Right cardiac atrium (tissue), 5 donors: ENCODE measurements at regions not wholly inside any gene's neighbourhood (a gene's known extent, or its start where the extent isn't known, plus 50 kb on each side); places are given as distances from the start of the nearest gene placed in this dataset.

ENCODE experiments used
- ATAC-seq, 2 donors: fragments of 200-7000 bp; cut with Tn5 transposase; one replicate each; pipeline versions ENCODE4 v1.8.0 to v1.9.1; 2020; ENCODE audit warnings: moderate library complexity in 2 of 2, mild to moderate bottlenecking in 1 of 2
- DNase-seq, 3 donors: peaks; one replicate each; pipeline ENCODE4 v3.0.0-alpha.2; 2020
- H3K27ac ChIP-seq: one replicate; pipeline ENCODE4 v1.5.1; 2013; ENCODE audit warnings: mild to moderate bottlenecking, low read length, control low read depth, moderate library complexity
- H3K27me3 ChIP-seq: one replicate; pipeline ENCODE4 v1.6.1; 2013; ENCODE audit not compliant: control insufficient read depth, insufficient read depth
- H3K4me1 ChIP-seq: one replicate; pipeline ENCODE4 v1.6.1; 2013; ENCODE audit warnings: low read length; ENCODE audit not compliant: control insufficient read depth, insufficient read depth
- H3K4me3 ChIP-seq: one replicate; pipeline ENCODE4 v1.5.1; 2013; ENCODE audit warnings: low read length, control low read depth
- H3K9me3 ChIP-seq: one replicate; pipeline ENCODE4 v1.6.1; 2013; ENCODE audit warnings: low read length; ENCODE audit not compliant: control insufficient read depth
- WGBS: extraction: QIAGEN DNeasy Blood & Tissue Kit; methylation state at CpG from one replicate; pipeline ENCODE4 v1.1.7; 2013; 5-methylcytosine and 5-hydroxymethylcytosine counted together
- intact Hi-C, 4 donors: fragments of 100-400 bp; cut with DNase I; formaldehyde crosslinking; loops; one replicate each; pipeline versions ENCODE4 v1.11.0 to v1.14.0; 2022 to 2023
- donor health status: healthy with polysubstance abuse.
- donor health status: DM: no; HTN: yes; CAD: no.
- donor health status: DM: no; HTN: no; CAD: no.
- donor health status: DM: no; HTN: yes; CAD: no; lungs with severe emphysema.
- donor health status: DM: yes; HTN: yes; CAD: no.

GRCh38 chr12:4969405-4969804 is 59.7 kb downstream of the KCNA1 start:
- Histone ChIP-seq H3K27me3 (no peaks in the 10 kb centered on the region), H3K4me1 (no peaks in the 10 kb centered on the region), H3K4me3 (no peak overlapping the region), H3K27ac (no peak overlapping the region), H3K9me3 (no peaks in the 10 kb centered on the region)
- ATAC-seq, result no peak
- intact Hi-C loops, result no loop called here
- WGBS, result 85% methylated on average over 3 of the region's 3 CpGs
- no peak for DNase-seq

- Histone ChIP-seq H3K9me3 (no peaks in the 10 kb centered on the region), H3K4me3 (no peak overlapping the region), H3K4me1 (no peaks in the 10 kb centered on the region), H3K27me3 (no peaks in the 10 kb centered on the region), H3K27ac (no peak overlapping the region)
- intact Hi-C loops, result no loop called here
- DNase-seq (no peak), ATAC-seq (peak in 1 of 2 donors; percentile 72)
- WGBS, result 37% methylated on average over 3 of the region's 3 CpGs
Observed at GRCh38 chr12:4974217-4974616, 64.5 kb downstream of the KCNA1 start.

DNA sequence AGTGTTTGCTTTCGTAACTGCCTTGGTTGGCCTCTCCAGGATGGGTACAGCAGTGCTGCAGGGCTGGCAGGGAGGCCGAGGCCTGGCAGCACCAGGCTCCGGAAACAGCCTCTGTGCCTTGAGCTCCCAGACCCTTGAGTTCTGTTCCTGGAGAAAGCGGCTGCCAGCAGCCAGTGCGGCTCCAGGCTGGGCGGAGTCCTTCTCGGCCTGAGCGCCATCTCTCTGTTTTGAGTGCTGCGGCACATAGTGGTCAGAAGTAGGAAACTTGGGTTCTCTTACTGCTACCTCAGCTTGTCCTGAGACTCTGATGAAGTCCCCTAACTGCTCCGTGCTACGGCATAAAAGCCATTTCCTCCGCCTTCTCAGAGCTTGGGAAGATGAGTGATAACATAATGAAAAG is 65.9 kb downstream of the KCNA1 start:
- WGBS, result 73% methylated on average over 12 of the region's 12 CpGs
- Histone ChIP-seq H3K4me1 (no peaks in the 10 kb centered on the region), H3K9me3 (no peaks in the 10 kb centered on the region), H3K27ac (no peak overlapping the region), H3K27me3 (no peaks in the 10 kb centered on the region), H3K4me3 (no peak overlapping the region)
- DNase-seq (peak in 1 of 3 donors; percentile 48), ATAC-seq (peak; percentile 21 to 58)
- intact Hi-C loops, result no loop called here

DNA sequence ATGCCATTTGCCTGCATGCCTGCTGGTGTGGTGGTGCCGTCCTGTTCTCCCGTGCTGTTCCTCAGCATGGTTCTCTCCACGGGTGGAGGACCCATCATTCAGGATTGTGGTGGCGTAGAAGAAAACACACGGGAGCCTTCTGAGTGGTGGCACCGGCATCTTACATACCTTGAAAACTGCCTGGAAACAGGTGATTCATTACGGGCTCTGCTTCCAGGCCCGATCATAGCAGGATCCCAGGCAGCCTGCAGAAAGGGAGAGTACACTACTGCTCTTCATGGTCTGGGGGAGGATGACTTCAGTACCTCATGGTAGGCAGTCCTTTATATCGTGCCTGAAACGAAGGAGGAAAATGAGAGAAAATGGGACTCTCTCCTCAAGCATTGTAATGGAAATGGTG is 66.6 kb upstream of the KCNA5 start:
- Histone ChIP-seq H3K27me3 (no peaks in the 10 kb centered on the region), H3K4me3 (no peak overlapping the region), H3K9me3 (no peaks in the 10 kb centered on the region), H3K4me1 (no peaks in the 10 kb centered on the region), H3K27ac (no peak overlapping the region)
- 76% methylated on average over 10 of the region's 10 CpGs for WGBS
- no peak for DNase-seq
- no peak for ATAC-seq
- intact Hi-C loops, result no loop called here

DNA sequence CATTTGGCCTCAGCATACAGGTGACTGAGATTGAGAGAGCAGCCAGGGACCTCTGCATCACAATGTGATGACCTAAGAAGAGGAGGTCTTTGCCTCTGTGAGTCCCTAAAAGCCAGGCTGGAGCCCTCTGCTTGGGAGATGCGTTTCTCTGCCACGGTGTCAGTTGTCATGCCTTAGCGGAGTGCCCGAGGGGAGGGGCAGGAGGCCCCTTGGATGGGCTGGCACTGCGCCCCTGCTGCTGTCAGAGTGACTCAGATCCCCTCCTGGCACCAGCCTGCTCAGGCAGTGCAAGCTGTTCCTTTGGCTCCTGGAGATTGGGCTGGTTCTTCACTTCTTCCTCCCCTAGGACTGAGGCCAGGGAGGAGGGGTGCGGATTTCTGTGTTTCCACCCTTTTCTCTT is 64.9 kb upstream of the KCNA5 start:
- H3K4me1 ChIP-seq, result no peaks in the 10 kb centered on the region
- no peak overlapping the region for H3K4me3 ChIP-seq
- DNase-seq (peak; percentile 40 to 72 (median 71)), ATAC-seq (peak; percentile 46 to 75)
- H3K27ac ChIP-seq, result no peak overlapping the region
- intact Hi-C loops, result no loop called here
- 38% methylated on average over 6 of the region's 6 CpGs for WGBS
- no peaks in the 10 kb centered on the region for H3K27me3 ChIP-seq
- H3K9me3 ChIP-seq, result no peaks in the 10 kb centered on the region

GRCh38 chr12:4979737-4980136 is 63.9 kb upstream of the KCNA5 start:
- no peak overlapping the region for H3K27ac ChIP-seq
- H3K9me3 ChIP-seq, result no peaks in the 10 kb centered on the region
- DNase-seq (no peak), ATAC-seq (no peak)
- intact Hi-C loops, result no loop called here
- H3K27me3 ChIP-seq, result no peaks in the 10 kb centered on the region
- H3K4me3 ChIP-seq, result no peak overlapping the region
- H3K4me1 ChIP-seq, result no peaks in the 10 kb centered on the region

DNA sequence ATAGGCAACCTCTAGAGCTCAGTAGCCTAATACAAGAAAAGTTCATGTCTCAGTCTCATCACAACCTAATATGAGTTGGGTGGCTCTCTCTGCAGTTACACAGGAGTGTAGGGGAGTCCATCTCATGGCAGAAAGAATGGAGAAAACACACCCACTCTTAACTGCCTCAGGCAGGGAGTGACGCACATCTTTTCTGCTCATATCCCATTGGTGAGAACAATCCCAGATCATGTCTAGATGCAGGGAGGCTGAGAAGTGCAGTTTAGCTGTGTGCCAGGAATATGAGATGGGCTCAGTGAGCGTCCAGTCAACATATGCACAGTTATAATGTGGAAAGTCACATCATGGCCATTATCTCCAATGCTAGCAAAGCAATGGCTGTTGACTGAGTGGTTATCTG is 59.3 kb upstream of the KCNA5 start:
- no peak for ATAC-seq
- H3K4me1 ChIP-seq, result no peaks in the 10 kb centered on the region
- DNase-seq, result no peak
- no peak overlapping the region for H3K27ac ChIP-seq
- no peaks in the 10 kb centered on the region for H3K27me3 ChIP-seq
- WGBS, result 82% methylated on average over 2 of the region's 2 CpGs
- intact Hi-C loops, result no loop called here
- no peaks in the 10 kb centered on the region for H3K9me3 ChIP-seq
- no peak overlapping the region for H3K4me3 ChIP-seq

GRCh38 chr12:4984971-4985370 is 58.7 kb upstream of the KCNA5 start:
- Histone ChIP-seq H3K4me3 (no peak overlapping the region), H3K27me3 (no peaks in the 10 kb centered on the region), H3K9me3 (no peaks in the 10 kb centered on the region), H3K27ac (no peak overlapping the region), H3K4me1 (no peaks in the 10 kb centered on the region)
- intact Hi-C loops, result no loop called here
- ATAC-seq, result no peak
- no peak for DNase-seq
- 73% methylated on average over 7 of the region's 7 CpGs for WGBS

DNA sequence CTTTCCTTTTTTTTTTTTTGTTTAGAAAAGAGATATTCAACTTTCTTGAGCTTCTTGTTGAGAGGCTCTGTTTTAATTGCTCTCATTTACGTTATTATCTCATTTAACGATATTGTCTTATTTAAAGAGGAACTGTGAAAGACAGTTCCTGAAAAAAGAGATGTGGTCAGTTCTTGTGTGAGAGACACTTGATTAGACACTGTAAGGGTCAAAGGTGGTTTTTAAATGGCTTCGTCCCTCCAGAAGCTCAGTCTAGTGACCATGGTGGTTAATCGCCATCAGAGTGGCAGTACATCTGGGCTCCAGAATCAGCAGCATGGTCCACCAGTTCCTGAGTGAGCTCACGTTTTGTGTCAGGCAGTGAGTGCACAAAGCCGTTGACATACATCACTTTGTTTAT is 57.9 kb upstream of the KCNA5 start:
- Histone ChIP-seq H3K9me3 (no peaks in the 10 kb centered on the region), H3K4me1 (no peaks in the 10 kb centered on the region), H3K27ac (no peak overlapping the region), H3K4me3 (no peak overlapping the region), H3K27me3 (no peaks in the 10 kb centered on the region)
- DNase-seq (no peak), ATAC-seq (no peak)
- intact Hi-C loops, result no loop called here
- 75% methylated on average over 6 of the region's 6 CpGs for whole genome bisulfite sequencing

DNA sequence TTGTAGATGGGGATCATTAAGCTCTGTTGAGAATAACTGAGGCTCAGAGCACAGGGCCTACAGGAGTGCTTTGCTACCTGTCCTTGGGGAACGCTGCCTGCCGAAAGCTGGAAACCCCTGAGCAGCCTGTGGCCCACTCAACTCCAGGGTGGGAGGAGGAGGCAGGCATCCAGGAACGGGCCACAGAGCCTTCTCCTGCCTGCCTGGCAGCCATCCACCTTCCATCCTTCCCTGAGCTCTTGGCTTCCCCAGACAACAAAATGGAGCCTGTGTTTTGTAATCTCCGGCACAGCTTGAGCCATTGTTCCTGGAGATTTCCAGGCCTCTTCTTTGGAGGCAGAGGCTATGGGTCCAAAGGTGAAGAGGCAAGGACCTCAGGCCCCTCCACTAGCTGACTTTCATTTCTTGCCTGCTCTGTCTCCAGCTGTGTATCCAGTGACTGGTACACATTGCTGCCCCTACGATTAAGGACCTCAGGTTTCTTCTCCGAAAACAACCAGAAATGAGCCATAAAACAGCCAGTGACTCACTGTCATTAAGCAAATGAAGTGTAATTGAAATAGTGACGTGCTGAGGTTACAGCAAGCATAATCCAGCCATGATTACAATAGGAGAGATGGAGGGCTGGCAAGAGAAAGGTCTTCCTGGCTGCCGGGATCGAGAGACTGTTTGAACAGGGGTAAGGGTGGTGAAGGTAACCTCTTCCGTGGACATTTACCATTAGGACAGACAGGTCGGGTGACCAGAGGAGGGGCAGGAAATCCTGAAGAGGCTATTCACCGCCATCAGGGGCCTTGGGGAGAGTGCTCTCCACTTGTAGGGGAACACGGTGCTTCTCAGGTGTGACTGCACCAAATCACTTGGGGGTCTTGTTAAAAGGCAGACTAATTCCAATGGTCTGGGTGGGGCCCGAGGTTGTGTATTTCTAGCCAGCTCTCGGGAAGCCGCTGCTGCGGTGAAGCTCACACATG is 56.3 kb upstream of the KCNA5 start:
- no peaks in the 10 kb centered on the region for H3K27me3 ChIP-seq
- intact Hi-C loops, result no loop called here
- WGBS, result 81% methylated on average over 17 of the region's 17 CpGs

GRCh38 chr12:4991373-4991772 is 52.3 kb upstream of the KCNA5 start:
- intact Hi-C loops, result loop anchor here in 1 of 4 donors (5.0 kb wide), 1 partner anchor 129 kb away; no protein-coding TSS in a partner anchor

More for the DNA sequence above, 56.3 kb upstream of the KCNA5 start:
- no peak for DNase-seq
- H3K4me3 ChIP-seq, result no peak overlapping the region
- H3K27ac ChIP-seq, result no peak overlapping the region
- no peaks in the 10 kb centered on the region for H3K9me3 ChIP-seq
- no peaks in the 10 kb centered on the region for H3K4me1 ChIP-seq
- ATAC-seq, result no peak

More at GRCh38 chr12:4991373-4991772, 52.3 kb upstream of the KCNA5 start:
- Histone ChIP-seq H3K4me3 (no peak overlapping the region), H3K27ac (no peak overlapping the region), H3K9me3 (no peaks in the 10 kb centered on the region), H3K27me3 (no peaks in the 10 kb centered on the region), H3K4me1 (peaks cover 1% of the 10 kb centered on the region)
- ATAC-seq, result no peak
- WGBS, result 82% methylated on average over 6 of the region's 6 CpGs
- DNase-seq, result no peak
